ENCODE measurements at regions not wholly inside any gene's neighbourhood (a gene's known extent, or its start where the extent isn't known, plus 50 kb on each side); places are given as distances from the start of the nearest gene placed in this dataset.

DNA sequence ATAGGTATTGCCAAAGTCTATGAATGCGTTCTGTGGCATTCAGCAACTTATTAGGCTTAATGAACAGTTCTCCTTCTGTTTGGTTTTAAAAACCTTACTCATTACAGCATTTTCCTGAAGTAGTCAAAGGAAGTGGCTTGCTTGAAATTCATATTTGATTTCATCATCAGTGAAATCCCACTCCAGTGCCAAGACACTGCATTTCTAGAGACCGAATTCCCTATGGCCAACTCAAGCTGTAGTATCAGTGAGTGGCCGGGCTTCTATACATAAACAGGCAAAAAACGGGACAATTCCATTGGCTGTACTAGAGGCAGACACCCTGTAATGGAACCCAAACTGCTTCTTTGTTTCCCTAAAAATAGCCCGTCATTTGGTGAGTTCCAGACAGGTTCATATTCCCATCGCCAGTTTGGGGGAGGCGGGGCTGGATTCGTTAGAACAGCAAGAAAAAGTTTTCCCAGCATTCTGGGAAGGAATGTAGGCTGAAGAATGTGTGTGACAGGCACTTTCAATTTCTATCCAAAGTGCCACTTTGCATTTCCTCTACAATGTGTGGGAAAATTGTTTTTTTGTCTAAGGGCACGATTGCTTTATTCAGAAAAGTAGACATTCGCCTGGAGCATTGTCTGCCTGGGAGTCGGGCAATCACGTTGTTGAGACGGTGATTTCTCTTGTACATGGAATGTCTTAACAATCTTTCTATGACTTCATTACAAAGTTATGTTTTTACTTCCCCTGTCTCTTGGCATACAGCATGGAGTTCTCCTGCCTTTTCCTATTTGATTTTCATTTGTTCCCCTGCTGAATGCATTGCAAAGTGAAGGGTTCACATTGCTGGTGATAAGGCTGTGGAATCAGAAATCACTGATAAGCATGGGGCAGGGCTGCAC lies 141.8 kb upstream of the MAST4 start:
- no peaks in the 10 kb centered on the region for H3K36me3 ChIP-seq
- peaks cover 13% of the 10 kb centered on the region for H3F3A ChIP-seq (ENCODE audit: low read depth)
- no peak overlapping the region for H3K9ac ChIP-seq
- Mint-ChIP-seq H3K27me3 (ENCODE audit: insufficient read depth, low read depth) (no peaks in the 10 kb centered on the region), H3K9me3 (peaks cover 13% of the 10 kb centered on the region), H3K36me3 (no peaks in the 10 kb centered on the region), H3K4me1 (peaks cover 8% of the 10 kb centered on the region), H3K27ac (no peak overlapping the region), H3K4me3 (no peak overlapping the region)
- no peaks in the 10 kb centered on the region for H3K27me3 ChIP-seq
- peaks cover 7% of the 10 kb centered on the region for H3K9me3 ChIP-seq (ENCODE audit: low read depth)
- no peaks in the 10 kb centered on the region for H3K79me2 ChIP-seq (ENCODE audit: low read depth)
- no peak overlapping the region for H3K4me3 ChIP-seq
- H3K27ac ChIP-seq, result no peak overlapping the region
- DNase-seq (ENCODE audit: low spot score), result no peak
- H4K20me1 ChIP-seq (ENCODE audit: low read depth), result no peaks in the 10 kb centered on the region
- H2AFZ ChIP-seq (replicated peaks), result no peak overlapping the region
- H3K4me2 ChIP-seq, result no peak overlapping the region
- H3K4me1 ChIP-seq, result peaks cover 10% of the 10 kb centered on the region
- TF ChIP-seq EZH2 (IDR thresholded peaks at IDR 0.05) (no peak), EZH2phosphoT487 (IDR thresholded peaks at IDR 0.05) (no peak)
- TF ChIP-seq, protein P1, sequence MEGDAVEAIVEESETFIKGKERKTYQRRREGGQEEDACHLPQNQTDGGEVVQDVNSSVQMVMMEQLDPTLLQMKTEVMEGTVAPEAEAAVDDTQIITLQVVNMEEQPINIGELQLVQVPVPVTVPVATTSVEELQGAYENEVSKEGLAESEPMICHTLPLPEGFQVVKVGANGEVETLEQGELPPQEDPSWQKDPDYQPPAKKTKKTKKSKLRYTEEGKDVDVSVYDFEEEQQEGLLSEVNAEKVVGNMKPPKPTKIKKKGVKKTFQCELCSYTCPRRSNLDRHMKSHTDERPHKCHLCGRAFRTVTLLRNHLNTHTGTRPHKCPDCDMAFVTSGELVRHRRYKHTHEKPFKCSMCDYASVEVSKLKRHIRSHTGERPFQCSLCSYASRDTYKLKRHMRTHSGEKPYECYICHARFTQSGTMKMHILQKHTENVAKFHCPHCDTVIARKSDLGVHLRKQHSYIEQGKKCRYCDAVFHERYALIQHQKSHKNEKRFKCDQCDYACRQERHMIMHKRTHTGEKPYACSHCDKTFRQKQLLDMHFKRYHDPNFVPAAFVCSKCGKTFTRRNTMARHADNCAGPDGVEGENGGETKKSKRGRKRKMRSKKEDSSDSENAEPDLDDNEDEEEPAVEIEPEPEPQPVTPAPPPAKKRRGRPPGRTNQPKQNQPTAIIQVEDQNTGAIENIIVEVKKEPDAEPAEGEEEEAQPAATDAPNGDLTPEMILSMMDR (IDR thresholded peaks at IDR 0.05), result no peak

DNA sequence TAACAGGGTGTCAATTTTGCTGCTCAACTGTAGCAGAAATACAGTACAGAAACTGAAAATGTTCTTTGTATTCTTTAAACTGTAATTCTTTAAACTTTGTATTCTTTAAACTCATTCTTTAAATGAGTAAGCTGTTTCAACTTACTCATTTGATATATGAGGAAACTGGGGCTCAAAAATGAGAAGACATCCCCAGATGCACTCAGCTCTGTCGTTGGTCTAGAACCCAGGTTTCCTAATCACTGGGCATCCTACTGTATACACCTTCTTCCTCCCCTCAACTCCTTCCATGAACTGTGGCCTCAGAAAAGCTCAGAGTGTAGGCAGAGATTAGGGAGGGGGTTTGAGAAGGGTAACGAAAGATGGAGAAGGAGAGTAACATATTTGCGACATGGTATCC lies 136.5 kb upstream of the MAST4 start:
- H3K27me3 Mint-ChIP-seq (ENCODE audit: insufficient read depth, low read depth), result no peaks in the 10 kb centered on the region

GRCh38 chr5:66467564-66467963 lies 128.6 kb upstream of the MAST4 start:
- Histone ChIP-seq H3K9me3 (ENCODE audit: low read depth) (peaks cover 40% of the 10 kb centered on the region), H3K27ac (no peak overlapping the region), H3K4me2 (no peak overlapping the region), H4K20me1 (ENCODE audit: low read depth) (no peaks in the 10 kb centered on the region), H3F3A (ENCODE audit: low read depth) (peaks cover 5% of the 10 kb centered on the region), H3K79me2 (ENCODE audit: low read depth) (no peaks in the 10 kb centered on the region), H3K9ac (no peak overlapping the region), H3K36me3 (peaks cover 9% of the 10 kb centered on the region), H3K4me3 (no peak overlapping the region), H3K4me1 (no peaks in the 10 kb centered on the region), H2AFZ (replicated peaks) (no peak overlapping the region), H3K27me3 (no peaks in the 10 kb centered on the region)
- no peak for DNase-seq (ENCODE audit: low spot score)
- Mint-ChIP-seq H3K27ac (no peak overlapping the region), H3K27me3 (ENCODE audit: insufficient read depth, low read depth) (no peaks in the 10 kb centered on the region), H3K4me1 (no peaks in the 10 kb centered on the region), H3K4me3 (no peak overlapping the region), H3K9me3 (peaks cover 39% of the 10 kb centered on the region), H3K36me3 (no peaks in the 10 kb centered on the region)
- TF ChIP-seq EZH2 (IDR thresholded peaks at IDR 0.05) (no peak), EZH2phosphoT487 (IDR thresholded peaks at IDR 0.05) (no peak)
- TF ChIP-seq, protein P1 (IDR thresholded peaks at IDR 0.05), result no peak

More for the DNA sequence above, 136.5 kb upstream of the MAST4 start:
- Histone ChIP-seq H3K4me3 (no peak overlapping the region), H3K79me2 (ENCODE audit: low read depth) (no peaks in the 10 kb centered on the region), H3F3A (ENCODE audit: low read depth) (no peaks in the 10 kb centered on the region), H3K4me1 (no peaks in the 10 kb centered on the region), H3K9me3 (ENCODE audit: low read depth) (no peaks in the 10 kb centered on the region), H2AFZ (replicated peaks) (no peak overlapping the region), H3K9ac (no peak overlapping the region), H3K27ac (no peak overlapping the region), H3K27me3 (no peaks in the 10 kb centered on the region), H4K20me1 (ENCODE audit: low read depth) (no peaks in the 10 kb centered on the region), H3K36me3 (no peaks in the 10 kb centered on the region), H3K4me2 (no peak overlapping the region)
- Mint-ChIP-seq H3K4me3 (no peak overlapping the region), H3K4me1 (no peaks in the 10 kb centered on the region), H3K9me3 (no peaks in the 10 kb centered on the region), H3K27ac (no peak overlapping the region), H3K36me3 (no peaks in the 10 kb centered on the region)
- TF ChIP-seq EZH2 (IDR thresholded peaks at IDR 0.05), result no peak
- no peak for TF ChIP-seq EZH2phosphoT487 (IDR thresholded peaks at IDR 0.05)
- TF ChIP-seq, protein P1 (IDR thresholded peaks at IDR 0.05), result no peak
- DNase-seq (ENCODE audit: low spot score), result no peak

All from neural progenitor cell (in vitro differentiated cells).